ENCODE measurements at regions not wholly inside any gene's neighbourhood (a gene's known extent, or its start where the extent isn't known, plus 50 kb on each side); places are given as distances from the start of the nearest gene placed in this dataset.

DNA sequence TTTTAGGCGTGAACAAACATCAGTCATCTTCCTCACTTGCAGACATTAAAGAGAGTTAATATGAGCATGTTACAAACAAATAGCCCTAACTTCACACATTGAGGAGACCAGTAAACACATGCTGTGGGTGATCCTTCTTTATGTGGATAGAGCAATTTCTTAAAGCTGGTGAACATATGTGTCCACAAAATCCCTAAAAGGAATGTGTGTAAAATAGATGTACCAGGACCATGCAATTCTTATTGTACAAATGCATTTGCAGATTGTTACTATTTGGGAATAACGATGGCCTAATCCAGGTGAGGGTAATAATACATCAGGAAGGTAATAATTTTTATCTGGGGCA is 228.9 kb downstream of the ALDH8A1 start:
- H3K4me2 ChIP-seq (ENCODE audit: low read length), result no peak overlapping the region
- H3K9me3 ChIP-seq (ENCODE audit: control insufficient read depth, low read length), result no peaks in the 10 kb centered on the region
- H3K4me1 ChIP-seq, result peaks cover 49% of the 10 kb centered on the region
- H3K27ac ChIP-seq, result peak overlapping the region; percentile 84
- no peak overlapping the region for H3K9ac ChIP-seq
- H3K36me3 ChIP-seq (ENCODE audit: control insufficient read depth, insufficient read depth, low read length), result no peaks in the 10 kb centered on the region
- TF ChIP-seq, protein P1, sequence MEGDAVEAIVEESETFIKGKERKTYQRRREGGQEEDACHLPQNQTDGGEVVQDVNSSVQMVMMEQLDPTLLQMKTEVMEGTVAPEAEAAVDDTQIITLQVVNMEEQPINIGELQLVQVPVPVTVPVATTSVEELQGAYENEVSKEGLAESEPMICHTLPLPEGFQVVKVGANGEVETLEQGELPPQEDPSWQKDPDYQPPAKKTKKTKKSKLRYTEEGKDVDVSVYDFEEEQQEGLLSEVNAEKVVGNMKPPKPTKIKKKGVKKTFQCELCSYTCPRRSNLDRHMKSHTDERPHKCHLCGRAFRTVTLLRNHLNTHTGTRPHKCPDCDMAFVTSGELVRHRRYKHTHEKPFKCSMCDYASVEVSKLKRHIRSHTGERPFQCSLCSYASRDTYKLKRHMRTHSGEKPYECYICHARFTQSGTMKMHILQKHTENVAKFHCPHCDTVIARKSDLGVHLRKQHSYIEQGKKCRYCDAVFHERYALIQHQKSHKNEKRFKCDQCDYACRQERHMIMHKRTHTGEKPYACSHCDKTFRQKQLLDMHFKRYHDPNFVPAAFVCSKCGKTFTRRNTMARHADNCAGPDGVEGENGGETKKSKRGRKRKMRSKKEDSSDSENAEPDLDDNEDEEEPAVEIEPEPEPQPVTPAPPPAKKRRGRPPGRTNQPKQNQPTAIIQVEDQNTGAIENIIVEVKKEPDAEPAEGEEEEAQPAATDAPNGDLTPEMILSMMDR (IDR thresholded peaks at IDR 0.05), result no peak
- H3K27me3 ChIP-seq (ENCODE audit: control insufficient read depth, insufficient read depth, low read length), result no peaks in the 10 kb centered on the region
- H3K4me3 ChIP-seq (ENCODE audit: low read depth, low read length), result no peak overlapping the region
- H3K79me2 ChIP-seq, result no peaks in the 10 kb centered on the region
- peak overlapping the region; percentile 81 for H2AFZ ChIP-seq

DNA sequence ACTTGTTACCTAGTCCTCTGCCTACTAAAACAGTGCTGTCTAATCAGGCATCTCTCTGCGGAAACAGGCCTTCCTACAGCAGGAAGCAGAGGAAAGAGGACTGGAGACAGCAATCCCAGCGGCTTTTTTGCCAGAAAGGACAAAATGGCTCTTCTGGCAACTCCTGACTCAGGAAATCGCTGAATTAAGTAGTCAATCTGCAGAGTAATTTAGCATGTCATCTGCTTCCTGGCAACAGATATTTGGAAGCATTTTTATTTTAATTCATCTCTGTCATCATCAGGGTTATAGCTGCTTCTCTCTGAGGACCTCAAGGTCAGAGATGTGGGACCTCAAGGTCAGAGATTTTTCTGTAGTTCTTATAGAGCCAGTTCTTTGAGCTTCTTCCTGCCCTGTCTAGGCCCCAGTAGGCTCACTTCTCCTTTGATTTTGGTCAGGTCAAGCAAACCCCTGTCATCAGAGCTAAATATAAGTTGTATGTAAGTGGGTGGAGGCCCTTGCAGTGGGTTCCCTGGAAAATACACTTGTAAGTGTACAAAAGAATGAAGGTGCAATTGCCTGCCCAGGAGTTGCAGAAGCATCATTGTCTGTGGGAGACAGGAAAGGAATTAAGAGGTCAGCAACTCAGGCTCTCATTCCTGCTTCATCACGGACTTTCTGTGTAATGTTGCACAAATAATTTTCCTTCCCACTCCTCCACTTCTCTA is 229.4 kb downstream of the ALDH8A1 start:
- TF ChIP-seq, protein P1 (IDR thresholded peaks at IDR 0.05), result no peak
- peaks cover 52% of the 10 kb centered on the region for H3K4me1 ChIP-seq
- peak overlapping the region; percentile 12 for H3K4me2 ChIP-seq (ENCODE audit: low read length)
- H3K79me2 ChIP-seq, result no peaks in the 10 kb centered on the region
- H3K4me3 ChIP-seq (ENCODE audit: low read depth, low read length), result no peak overlapping the region
- peak overlapping the region; percentile 81 for H2AFZ ChIP-seq
- no peak overlapping the region for H3K9ac ChIP-seq
- H3K27ac ChIP-seq, result peak overlapping the region; percentile 84
- H3K9me3 ChIP-seq (ENCODE audit: control insufficient read depth, low read length), result no peaks in the 10 kb centered on the region
- H3K27me3 ChIP-seq (ENCODE audit: control insufficient read depth, insufficient read depth, low read length), result no peaks in the 10 kb centered on the region
- no peaks in the 10 kb centered on the region for H3K36me3 ChIP-seq (ENCODE audit: control insufficient read depth, insufficient read depth, low read length)

DNA sequence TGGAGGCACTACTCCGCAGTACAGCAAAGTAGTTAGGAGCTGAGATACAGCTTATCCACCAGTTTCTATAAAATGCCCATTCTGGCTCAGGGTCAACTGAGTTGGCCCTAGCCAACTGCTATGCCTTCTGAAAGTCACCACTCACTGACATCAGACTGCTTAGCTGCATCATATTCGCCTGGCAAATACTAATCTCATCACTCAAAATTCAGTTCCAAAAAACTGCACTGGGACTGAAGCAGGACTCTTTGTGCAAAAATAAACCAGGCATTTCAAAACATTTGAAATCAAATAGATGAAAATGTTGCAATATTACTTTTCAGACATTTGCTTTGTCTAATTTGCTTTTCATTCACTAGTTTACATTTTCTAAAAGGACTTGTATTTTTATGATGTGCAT is 230.0 kb downstream of the ALDH8A1 start:
- no peaks in the 10 kb centered on the region for H3K79me2 ChIP-seq
- H3K27me3 ChIP-seq (ENCODE audit: control insufficient read depth, insufficient read depth, low read length), result no peaks in the 10 kb centered on the region
- TF ChIP-seq, protein P1 (IDR thresholded peaks at IDR 0.05), result no peak
- H3K27ac ChIP-seq, result peak overlapping the region; percentile 84
- peak overlapping the region; percentile 81 for H2AFZ ChIP-seq
- H3K9me3 ChIP-seq (ENCODE audit: control insufficient read depth, low read length), result no peaks in the 10 kb centered on the region
- no peak overlapping the region for H3K9ac ChIP-seq
- H3K4me2 ChIP-seq (ENCODE audit: low read length), result peak overlapping the region; percentile 25
- no peaks in the 10 kb centered on the region for H3K36me3 ChIP-seq (ENCODE audit: control insufficient read depth, insufficient read depth, low read length)
- peaks cover 56% of the 10 kb centered on the region for H3K4me1 ChIP-seq
- H3K4me3 ChIP-seq (ENCODE audit: low read depth, low read length), result no peak overlapping the region

DNA sequence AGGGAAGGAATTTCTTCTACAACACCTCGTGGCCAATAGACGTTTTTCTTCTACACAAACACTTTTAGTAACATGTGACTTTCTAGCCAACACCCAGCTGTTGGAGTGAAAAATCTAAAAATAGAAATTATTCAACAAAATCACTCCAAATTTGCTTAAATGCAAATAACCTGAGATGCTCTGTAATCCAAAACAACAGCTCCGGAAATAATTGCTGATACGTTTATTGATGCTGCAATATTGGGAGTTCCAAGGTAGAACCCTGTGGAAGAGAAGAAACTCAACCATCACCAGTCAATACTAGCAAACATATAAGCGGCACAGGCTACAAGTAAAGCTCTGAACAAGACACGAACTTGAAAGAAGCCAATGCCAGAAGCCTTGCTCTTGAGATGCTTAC is 230.6 kb downstream of the ALDH8A1 start:
- TF ChIP-seq, protein P1 (IDR thresholded peaks at IDR 0.05), result no peak
- H3K4me2 ChIP-seq (ENCODE audit: low read length), result peak overlapping the region; percentile 25
- H3K4me3 ChIP-seq (ENCODE audit: low read depth, low read length), result no peak overlapping the region
- peaks cover 54% of the 10 kb centered on the region for H3K4me1 ChIP-seq
- no peak overlapping the region for H3K9ac ChIP-seq
- H3K36me3 ChIP-seq (ENCODE audit: control insufficient read depth, insufficient read depth, low read length), result no peaks in the 10 kb centered on the region
- no peaks in the 10 kb centered on the region for H3K79me2 ChIP-seq
- H3K27me3 ChIP-seq (ENCODE audit: control insufficient read depth, insufficient read depth, low read length), result no peaks in the 10 kb centered on the region
- peak overlapping the region; percentile 84 for H3K27ac ChIP-seq
- H3K9me3 ChIP-seq (ENCODE audit: control insufficient read depth, low read length), result no peaks in the 10 kb centered on the region
- peak overlapping the region; percentile 8 for H2AFZ ChIP-seq

DNA sequence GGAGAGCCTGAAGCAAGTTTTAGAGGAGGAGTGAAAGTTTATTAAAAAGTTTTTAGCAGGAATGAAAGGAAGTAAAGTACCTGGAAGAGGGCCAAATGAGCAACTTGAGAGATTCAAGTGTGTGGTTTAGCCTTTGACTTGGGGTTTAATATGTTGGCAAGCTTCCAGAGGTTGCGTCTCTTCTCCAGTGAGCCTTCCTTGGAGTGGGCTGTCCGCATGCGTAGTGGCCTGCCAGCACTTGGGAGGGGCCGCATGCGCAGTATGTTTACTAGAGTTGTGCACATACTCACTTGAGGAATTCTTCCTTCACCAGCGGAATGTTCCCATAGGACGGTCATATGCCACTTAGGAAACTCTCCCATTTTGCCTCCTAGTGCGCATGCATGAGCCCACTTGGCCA is 235.2 kb downstream of the ALDH8A1 start:
- TF ChIP-seq, protein P1 (IDR thresholded peaks at IDR 0.05), result no peak
- no peak overlapping the region for H3K27ac ChIP-seq
- H3K36me3 ChIP-seq (ENCODE audit: control insufficient read depth, insufficient read depth, low read length), result no peaks in the 10 kb centered on the region

More for the DNA sequence above, 235.2 kb downstream of the ALDH8A1 start:
- H3K9me3 ChIP-seq (ENCODE audit: control insufficient read depth, low read length), result no peaks in the 10 kb centered on the region
- H3K4me3 ChIP-seq (ENCODE audit: low read depth, low read length), result no peak overlapping the region
- H2AFZ ChIP-seq, result no peak overlapping the region
- no peaks in the 10 kb centered on the region for H3K79me2 ChIP-seq
- H3K27me3 ChIP-seq (ENCODE audit: control insufficient read depth, insufficient read depth, low read length), result no peaks in the 10 kb centered on the region
- H3K4me1 ChIP-seq, result peaks cover 20% of the 10 kb centered on the region
- H3K9ac ChIP-seq, result no peak overlapping the region
- no peak overlapping the region for H3K4me2 ChIP-seq (ENCODE audit: low read length)
